C4-2B (cell line): ENCODE measurements at regions not wholly inside any gene's neighbourhood (a gene's known extent, or its start where the extent isn't known, plus 50 kb on each side); places are given as distances from the start of the nearest gene placed in this dataset.
"Not testable (repeated sequence)": the region's sequence is repeated elsewhere in the genome, so short reads cannot be mapped to it uniquely, and the experiment has no call there.

Source experiments
- ZFX ChIP-seq: fragments of 450-650 bp; IDR thresholded peaks from 2 replicates; pipeline ENCODE4 v1.6.1; 2017
- TF ChIP-seq, protein P1 (sequence below): fragments of 450-650 bp; conservative IDR thresholded peaks from 2 replicates; pipeline ENCODE4 v1.5.1; 2017; ENCODE audit warnings: mild to moderate bottlenecking

DNA sequence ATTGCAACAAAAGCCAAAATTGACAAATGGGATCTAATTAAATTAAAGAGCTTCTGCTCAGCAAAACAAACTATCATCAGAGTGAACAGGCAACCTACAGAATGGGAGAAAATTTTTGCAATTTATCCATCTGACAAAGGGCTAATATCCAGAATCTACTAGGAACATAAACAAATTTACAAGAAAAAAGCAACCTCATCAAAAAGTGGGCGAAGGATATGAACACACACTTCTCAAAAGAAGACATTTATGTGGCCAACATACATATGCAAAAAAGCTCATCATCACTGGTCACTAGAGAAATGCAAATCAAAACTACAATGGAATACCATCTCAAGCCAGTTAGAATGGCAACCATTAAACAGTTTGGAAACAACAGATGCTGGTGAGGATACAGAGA, 858.1 kb upstream of the FOXG1 start:
- TF ChIP-seq, protein P1, sequence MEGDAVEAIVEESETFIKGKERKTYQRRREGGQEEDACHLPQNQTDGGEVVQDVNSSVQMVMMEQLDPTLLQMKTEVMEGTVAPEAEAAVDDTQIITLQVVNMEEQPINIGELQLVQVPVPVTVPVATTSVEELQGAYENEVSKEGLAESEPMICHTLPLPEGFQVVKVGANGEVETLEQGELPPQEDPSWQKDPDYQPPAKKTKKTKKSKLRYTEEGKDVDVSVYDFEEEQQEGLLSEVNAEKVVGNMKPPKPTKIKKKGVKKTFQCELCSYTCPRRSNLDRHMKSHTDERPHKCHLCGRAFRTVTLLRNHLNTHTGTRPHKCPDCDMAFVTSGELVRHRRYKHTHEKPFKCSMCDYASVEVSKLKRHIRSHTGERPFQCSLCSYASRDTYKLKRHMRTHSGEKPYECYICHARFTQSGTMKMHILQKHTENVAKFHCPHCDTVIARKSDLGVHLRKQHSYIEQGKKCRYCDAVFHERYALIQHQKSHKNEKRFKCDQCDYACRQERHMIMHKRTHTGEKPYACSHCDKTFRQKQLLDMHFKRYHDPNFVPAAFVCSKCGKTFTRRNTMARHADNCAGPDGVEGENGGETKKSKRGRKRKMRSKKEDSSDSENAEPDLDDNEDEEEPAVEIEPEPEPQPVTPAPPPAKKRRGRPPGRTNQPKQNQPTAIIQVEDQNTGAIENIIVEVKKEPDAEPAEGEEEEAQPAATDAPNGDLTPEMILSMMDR, result not testable (repeated sequence)
- not testable (repeated sequence) for TF ChIP-seq ZFX
